CD4-positive, alpha-beta memory T cell (primary cell): ENCODE measurements at regions not wholly inside any gene's neighbourhood (a gene's known extent, or its start where the extent isn't known, plus 50 kb on each side); places are given as distances from the start of the nearest gene placed in this dataset.
A peak's percentile ranks its signal among the peaks of the same experiment; 100 is the strongest.
"Not testable (repeated sequence)": the region's sequence is repeated elsewhere in the genome, so short reads cannot be mapped to it uniquely, and the experiment has no call there.

Experiments used
- CTCF ChIA-PET: fragments of 350-600 bp; sonication (Branson Sonifier 250); formaldehyde crosslinking; loops from one replicate; lab custom pipeline; 2021; ENCODE audit warnings: inconsistent platforms; ENCODE audit not compliant: partially characterized antibody; lab: Charles Lee
- POLR2A ChIA-PET: fragments of 350-600 bp; sonication (Branson Sonifier 250); formaldehyde crosslinking; loops from one replicate; lab custom pipeline; 2021; ENCODE audit not compliant: partially characterized antibody; lab: Charles Lee
- DNase-seq, 5 donors: peaks; one replicate each; pipeline versions ENCODE4 v3.0.0 to v3.0.0-alpha.2; 2020 to 2022; ENCODE audit warnings: mixed read lengths in 1 of 5
- H3K27ac ChIP-seq: one replicate; pipeline ENCODE4 v1.7.0; 2013; ENCODE audit warnings: low read depth, low read length
- H3K27me3 ChIP-seq: 2 replicates; pipeline ENCODE4 v1.7.0; 2013; ENCODE audit warnings: mild to moderate bottlenecking, low read length, moderate library complexity; ENCODE audit not compliant: insufficient read depth
- H3K36me3 ChIP-seq: 2 replicates; pipeline ENCODE4 v1.7.0; 2013; ENCODE audit warnings: mild to moderate bottlenecking, low read length, moderate library complexity; ENCODE audit not compliant: insufficient read depth
- H3K4me1 ChIP-seq: 2 replicates; pipeline ENCODE4 v1.7.0; 2013; ENCODE audit warnings: mild to moderate bottlenecking, low read length, moderate library complexity; ENCODE audit not compliant: insufficient read depth
- H3K4me3 ChIP-seq, 2 donors: one replicate each; pipeline ENCODE4 v1.7.0; 2013; ENCODE audit warnings: low read length in 2 of 2, mild to moderate bottlenecking in 1 of 2
- H3K9me3 ChIP-seq, 2 donors: one replicate each; pipeline ENCODE4 v1.7.0; 2013; ENCODE audit warnings: low read length in 2 of 2, control low read depth in 1 of 2; ENCODE audit not compliant: control insufficient read depth in 1 of 2
- H3K27ac Mint-ChIP-seq, 7 donors: one replicate each; pipeline ENCODE4 v1.8.0; 2020 to 2021; ENCODE audit warnings: mixed read lengths in 7 of 7, mild to moderate bottlenecking in 6 of 7, inconsistent platforms in 3 of 7, moderate library complexity in 3 of 7
- H3K27me3 Mint-ChIP-seq, 2 donors: one replicate each; pipeline ENCODE4 v1.8.0; 2020 to 2021; ENCODE audit warnings: mixed read lengths in 2 of 2
- H3K36me3 Mint-ChIP-seq, 2 donors: one replicate each; pipeline ENCODE4 v1.8.0; 2020 to 2021; ENCODE audit warnings: mixed read lengths in 2 of 2, inconsistent platforms in 1 of 2, mild to moderate bottlenecking in 1 of 2
- H3K4me1 Mint-ChIP-seq, 4 donors: one replicate each; pipeline ENCODE4 v1.8.0; 2020 to 2021; ENCODE audit warnings: mixed read lengths in 4 of 4, mild to moderate bottlenecking in 1 of 4
- H3K4me3 Mint-ChIP-seq, 8 donors: one replicate each; pipeline ENCODE4 v1.8.0; 2020 to 2021; ENCODE audit warnings: mixed read lengths in 8 of 8, mild to moderate bottlenecking in 7 of 8, moderate library complexity in 6 of 8, inconsistent platforms in 3 of 8
- H3K9me3 Mint-ChIP-seq, 8 donors: one replicate each; pipeline ENCODE4 v1.8.0; 2020 to 2021; ENCODE audit warnings: mixed read lengths in 8 of 8, mild to moderate bottlenecking in 5 of 8, inconsistent platforms in 3 of 8, moderate library complexity in 1 of 8
- intact Hi-C: fragments of 100-400 bp; cut with micrococcal nuclease; formaldehyde crosslinking; loops from one replicate; pipeline ENCODE4 v1.15.1; 2023

- ChIA-PET CTCF (no interaction called here), POLR2A (no interaction called here)
- peaks cover 0 to 17% (median 6%) of the 10 kb centered on the region in 8 donors for H3K9me3 Mint-ChIP-seq
- intact Hi-C loops, result no loop called here
- H3K27me3 Mint-ChIP-seq, result peaks cover 27 to 36% of the 10 kb centered on the region in 2 donors
- H3K9me3 ChIP-seq, result peaks cover 0 to 3% of the 10 kb centered on the region in 2 donors
- no peak overlapping the region for H3K4me3 Mint-ChIP-seq
- no peak for DNase-seq
- H3K36me3 ChIP-seq, result no peaks in the 10 kb centered on the region
- H3K4me1 Mint-ChIP-seq, result no peaks in the 10 kb centered on the region
- H3K36me3 Mint-ChIP-seq, result no peaks in the 10 kb centered on the region
- no peak overlapping the region for H3K27ac ChIP-seq
- H3K4me1 ChIP-seq, result no peaks in the 10 kb centered on the region
- H3K27me3 ChIP-seq, result no peaks in the 10 kb centered on the region
- H3K4me3 ChIP-seq, result no peak overlapping the region
- peak overlapping the region in 1 of 7 donors; percentile 8 for H3K27ac Mint-ChIP-seq
Observed at GRCh38 chr11:44387415-44387814, 77.5 kb upstream of the ALX4 start.

GRCh38 chr11:44387825-44388224, 77.9 kb upstream of the ALX4 start:
- Histone ChIP-seq H3K27me3 (no peaks in the 10 kb centered on the region), H3K4me3 (no peak overlapping the region), H3K27ac (no peak overlapping the region), H3K4me1 (no peaks in the 10 kb centered on the region), H3K9me3 (peaks cover 0 to 3% of the 10 kb centered on the region in 2 donors), H3K36me3 (no peaks in the 10 kb centered on the region)
- H3K27me3 Mint-ChIP-seq, result peaks cover 24 to 33% of the 10 kb centered on the region in 2 donors
- no peak overlapping the region for H3K27ac Mint-ChIP-seq
- H3K36me3 Mint-ChIP-seq, result no peaks in the 10 kb centered on the region
- no peak overlapping the region for H3K4me3 Mint-ChIP-seq
- no peaks in the 10 kb centered on the region for H3K4me1 Mint-ChIP-seq
- ChIA-PET POLR2A (no interaction called here), CTCF (no interaction called here)
- peaks cover 0 to 21% (median 7%) of the 10 kb centered on the region in 8 donors for H3K9me3 Mint-ChIP-seq
- no peak for DNase-seq
- intact Hi-C loops, result no loop called here

GRCh38 chr11:44388828-44389657, 79.1 kb upstream of the ALX4 start:
- Mint-ChIP-seq H3K4me1 (no peaks in the 10 kb centered on the region), H3K36me3 (no peaks in the 10 kb centered on the region), H3K4me3 (no peak overlapping the region), H3K9me3 (peaks cover 2 to 21% (median 8%) of the 10 kb centered on the region in 8 donors), H3K27ac (peak overlapping the region in 1 of 7 donors; percentile 32), H3K27me3 (peaks cover 26% of the 10 kb centered on the region in 2 donors)
- Histone ChIP-seq H3K27ac (no peak overlapping the region), H3K9me3 (peaks cover 0 to 3% of the 10 kb centered on the region in 2 donors), H3K36me3 (no peaks in the 10 kb centered on the region), H3K4me3 (no peak overlapping the region), H3K27me3 (no peaks in the 10 kb centered on the region), H3K4me1 (no peaks in the 10 kb centered on the region)
- ChIA-PET CTCF (no interaction called here), POLR2A (no interaction called here)
- intact Hi-C loops, result no loop called here
- DNase-seq, result no peak

- DNase-seq, result no peak
- H3K4me3 ChIP-seq, result no peak overlapping the region
- ChIA-PET CTCF (no interaction called here), POLR2A (no interaction called here)
- Mint-ChIP-seq H3K27me3 (peaks cover 26 to 28% of the 10 kb centered on the region in 2 donors), H3K27ac (no peak overlapping the region), H3K4me3 (no peak overlapping the region), H3K9me3 (peaks cover 4 to 21% (median 13%) of the 10 kb centered on the region in 8 donors), H3K4me1 (no peaks in the 10 kb centered on the region), H3K36me3 (no peaks in the 10 kb centered on the region)
- no peaks in the 10 kb centered on the region for H3K27me3 ChIP-seq
- H3K27ac ChIP-seq, result no peak overlapping the region
- H3K9me3 ChIP-seq, result peaks cover 0 to 3% of the 10 kb centered on the region in 2 donors
- no peaks in the 10 kb centered on the region for H3K36me3 ChIP-seq
- intact Hi-C loops, result no loop called here
- no peaks in the 10 kb centered on the region for H3K4me1 ChIP-seq
Observed at GRCh38 chr11:44389963-44390605, 80.1 kb upstream of the ALX4 start.

GRCh38 chr11:44391004-44391403, 81.1 kb upstream of the ALX4 start:
- DNase-seq, POLR2A ChIA-PET, H3K36me3 ChIP-seq, H3K27ac Mint-ChIP-seq, H3K36me3 Mint-ChIP-seq, H3K4me3 ChIP-seq, intact Hi-C loops, H3K4me1 ChIP-seq, H3K4me1 Mint-ChIP-seq, H3K9me3 ChIP-seq, H3K27me3 ChIP-seq, CTCF ChIA-PET, H3K4me3 Mint-ChIP-seq, H3K27ac ChIP-seq: not testable (repeated sequence)
- H3K27me3 Mint-ChIP-seq, result peaks cover 28% of the 10 kb centered on the region in 2 donors
- H3K9me3 Mint-ChIP-seq, result peaks cover 5 to 25% (median 15%) of the 10 kb centered on the region in 8 donors

- Mint-ChIP-seq H3K9me3 (peaks cover 2 to 14% (median 5%) of the 10 kb centered on the region in 8 donors), H3K27me3 (peaks cover 14 to 18% of the 10 kb centered on the region in 2 donors)
- POLR2A ChIA-PET, H3K27me3 ChIP-seq, H3K36me3 Mint-ChIP-seq, DNase-seq, intact Hi-C loops, H3K36me3 ChIP-seq, H3K4me1 Mint-ChIP-seq, H3K4me3 Mint-ChIP-seq, H3K4me1 ChIP-seq, H3K27ac Mint-ChIP-seq, H3K4me3 ChIP-seq, H3K9me3 ChIP-seq, H3K27ac ChIP-seq, CTCF ChIA-PET: not testable (repeated sequence)
Observed at GRCh38 chr11:44396746-44397145, 86.8 kb upstream of the ALX4 start.

GRCh38 chr11:44397586-44398178, 87.7 kb upstream of the ALX4 start:
- ChIA-PET CTCF (no interaction called here), POLR2A (no interaction called here)
- Mint-ChIP-seq H3K4me3 (no peak overlapping the region), H3K9me3 (peaks cover 0 to 11% (median 4%) of the 10 kb centered on the region in 8 donors), H3K4me1 (peaks cover 0 to 4% (median 1%) of the 10 kb centered on the region in 4 donors), H3K36me3 (no peaks in the 10 kb centered on the region), H3K27me3 (peaks cover 16 to 17% of the 10 kb centered on the region in 2 donors), H3K27ac (no peak overlapping the region)
- Histone ChIP-seq H3K36me3 (no peaks in the 10 kb centered on the region), H3K4me3 (no peak overlapping the region), H3K4me1 (no peaks in the 10 kb centered on the region), H3K27ac (no peak overlapping the region), H3K27me3 (no peaks in the 10 kb centered on the region), H3K9me3 (no peaks in the 10 kb centered on the region)
- intact Hi-C loops, result no loop called here
- DNase-seq, result no peak
